ENCODE measurements at regions not wholly inside any gene's neighbourhood (a gene's known extent, or its start where the extent isn't known, plus 50 kb on each side); places are given as distances from the start of the nearest gene placed in this dataset.

DNA sequence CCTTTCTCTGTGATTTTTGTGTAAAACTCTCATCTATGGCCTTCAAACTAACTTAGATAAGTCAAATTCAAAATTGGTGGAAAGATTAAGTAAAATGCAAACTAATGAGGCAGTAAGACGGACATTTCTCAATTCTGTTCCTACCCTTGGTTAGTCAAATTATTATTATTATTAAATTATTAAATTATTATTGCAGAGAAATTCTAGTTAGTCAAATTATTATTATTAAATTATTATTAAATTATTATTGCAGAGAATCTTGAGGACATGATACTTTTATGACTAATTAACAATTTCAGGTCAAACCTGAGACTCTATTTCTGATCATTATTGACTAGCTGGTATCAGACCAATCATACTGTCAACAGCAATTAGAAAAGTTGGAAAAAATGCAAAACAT, 845.0 kb upstream of the NECTIN3 start:
- Histone ChIP-seq H3K36me3 (ENCODE audit: insufficient read depth) (no peaks in the 10 kb centered on the region), H3K27me3 (ENCODE audit: insufficient read depth, low read depth) (no peaks in the 10 kb centered on the region), H4K20me1 (ENCODE audit: insufficient read depth) (no peaks in the 10 kb centered on the region), H3K27ac (no peak overlapping the region), H3K79me2 (ENCODE audit: insufficient read depth, low read depth) (no peaks in the 10 kb centered on the region), H2AFZ (ENCODE audit: low read depth) (no peak overlapping the region), H3K4me2 (no peak overlapping the region), H3K4me3 (IDR thresholded peaks at IDR 0.05; ENCODE audit: insufficient read depth, low read depth, low read length) (no peak overlapping the region), H3K9ac (no peak overlapping the region), H3K4me1 (ENCODE audit: low read depth, poor library complexity, severe bottlenecking) (no peaks in the 10 kb centered on the region)
- TF ChIP-seq, protein P1, sequence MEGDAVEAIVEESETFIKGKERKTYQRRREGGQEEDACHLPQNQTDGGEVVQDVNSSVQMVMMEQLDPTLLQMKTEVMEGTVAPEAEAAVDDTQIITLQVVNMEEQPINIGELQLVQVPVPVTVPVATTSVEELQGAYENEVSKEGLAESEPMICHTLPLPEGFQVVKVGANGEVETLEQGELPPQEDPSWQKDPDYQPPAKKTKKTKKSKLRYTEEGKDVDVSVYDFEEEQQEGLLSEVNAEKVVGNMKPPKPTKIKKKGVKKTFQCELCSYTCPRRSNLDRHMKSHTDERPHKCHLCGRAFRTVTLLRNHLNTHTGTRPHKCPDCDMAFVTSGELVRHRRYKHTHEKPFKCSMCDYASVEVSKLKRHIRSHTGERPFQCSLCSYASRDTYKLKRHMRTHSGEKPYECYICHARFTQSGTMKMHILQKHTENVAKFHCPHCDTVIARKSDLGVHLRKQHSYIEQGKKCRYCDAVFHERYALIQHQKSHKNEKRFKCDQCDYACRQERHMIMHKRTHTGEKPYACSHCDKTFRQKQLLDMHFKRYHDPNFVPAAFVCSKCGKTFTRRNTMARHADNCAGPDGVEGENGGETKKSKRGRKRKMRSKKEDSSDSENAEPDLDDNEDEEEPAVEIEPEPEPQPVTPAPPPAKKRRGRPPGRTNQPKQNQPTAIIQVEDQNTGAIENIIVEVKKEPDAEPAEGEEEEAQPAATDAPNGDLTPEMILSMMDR (conservative IDR thresholded peaks at IDR 0.05; ENCODE audit: low read depth, low read length) = no peak

DNA sequence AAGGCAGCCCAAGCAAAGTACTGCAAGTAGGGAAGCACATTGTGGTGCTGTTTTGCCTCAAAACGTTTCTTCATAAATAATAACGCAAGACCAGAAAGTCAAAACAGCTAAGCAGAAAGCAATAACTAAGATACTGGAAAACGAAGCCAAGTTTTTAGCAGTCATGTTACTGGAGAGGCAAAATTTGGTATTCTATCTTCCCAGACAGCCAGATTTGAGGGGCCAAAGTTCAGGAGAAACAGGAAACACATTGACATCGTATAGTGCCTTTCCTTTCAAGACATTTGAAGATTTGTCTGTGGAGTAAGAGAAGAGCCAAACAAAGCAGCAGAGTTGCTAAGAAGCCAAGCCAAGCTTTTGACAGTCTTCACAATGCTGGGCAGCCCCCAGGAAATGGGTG, 843.6 kb upstream of the NECTIN3 start:
- Histone ChIP-seq H3K36me3 (ENCODE audit: insufficient read depth) (no peaks in the 10 kb centered on the region), H3K79me2 (ENCODE audit: insufficient read depth, low read depth) (no peaks in the 10 kb centered on the region), H3K4me1 (ENCODE audit: low read depth, poor library complexity, severe bottlenecking) (no peaks in the 10 kb centered on the region), H3K4me2 (no peak overlapping the region), H3K9ac (no peak overlapping the region), H4K20me1 (ENCODE audit: insufficient read depth) (no peaks in the 10 kb centered on the region), H3K27me3 (ENCODE audit: insufficient read depth, low read depth) (no peaks in the 10 kb centered on the region), H2AFZ (ENCODE audit: low read depth) (no peak overlapping the region), H3K4me3 (IDR thresholded peaks at IDR 0.05; ENCODE audit: insufficient read depth, low read depth, low read length) (no peak overlapping the region), H3K27ac (no peak overlapping the region)
- TF ChIP-seq, protein P1 (conservative IDR thresholded peaks at IDR 0.05; ENCODE audit: low read depth, low read length) = no peak

DNA sequence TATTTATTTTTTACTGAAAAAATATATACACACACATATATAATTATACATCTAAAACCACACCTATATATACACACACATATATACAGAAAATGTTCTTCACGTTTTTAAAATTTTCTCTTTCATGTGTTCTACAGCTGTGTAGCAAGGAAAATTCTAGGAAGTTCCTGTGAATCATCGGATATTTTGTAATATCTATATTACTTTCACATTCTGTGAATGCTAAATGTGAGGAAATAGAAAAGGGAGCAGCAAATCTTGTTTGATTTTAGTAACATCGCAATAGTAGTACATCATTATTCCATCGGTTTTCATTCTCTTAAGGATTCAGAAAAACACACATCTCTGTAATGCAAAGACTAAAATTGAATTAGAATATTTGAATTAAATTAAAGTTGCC, 836.8 kb upstream of the NECTIN3 start:
- no peak overlapping the region for H3K4me3 ChIP-seq (IDR thresholded peaks at IDR 0.05; ENCODE audit: insufficient read depth, low read depth, low read length)
- H3K4me2 ChIP-seq = no peak overlapping the region
- no peak overlapping the region for H2AFZ ChIP-seq (ENCODE audit: low read depth)
- no peak overlapping the region for H3K9ac ChIP-seq
- no peaks in the 10 kb centered on the region for H3K79me2 ChIP-seq (ENCODE audit: insufficient read depth, low read depth)
- TF ChIP-seq, protein P1 (conservative IDR thresholded peaks at IDR 0.05; ENCODE audit: low read depth, low read length) = no peak
- H3K36me3 ChIP-seq (ENCODE audit: insufficient read depth) = no peaks in the 10 kb centered on the region
- H4K20me1 ChIP-seq (ENCODE audit: insufficient read depth) = no peaks in the 10 kb centered on the region
- no peaks in the 10 kb centered on the region for H3K4me1 ChIP-seq (ENCODE audit: low read depth, poor library complexity, severe bottlenecking)
- H3K27me3 ChIP-seq (ENCODE audit: insufficient read depth, low read depth) = no peaks in the 10 kb centered on the region
- H3K27ac ChIP-seq = no peak overlapping the region

DNA sequence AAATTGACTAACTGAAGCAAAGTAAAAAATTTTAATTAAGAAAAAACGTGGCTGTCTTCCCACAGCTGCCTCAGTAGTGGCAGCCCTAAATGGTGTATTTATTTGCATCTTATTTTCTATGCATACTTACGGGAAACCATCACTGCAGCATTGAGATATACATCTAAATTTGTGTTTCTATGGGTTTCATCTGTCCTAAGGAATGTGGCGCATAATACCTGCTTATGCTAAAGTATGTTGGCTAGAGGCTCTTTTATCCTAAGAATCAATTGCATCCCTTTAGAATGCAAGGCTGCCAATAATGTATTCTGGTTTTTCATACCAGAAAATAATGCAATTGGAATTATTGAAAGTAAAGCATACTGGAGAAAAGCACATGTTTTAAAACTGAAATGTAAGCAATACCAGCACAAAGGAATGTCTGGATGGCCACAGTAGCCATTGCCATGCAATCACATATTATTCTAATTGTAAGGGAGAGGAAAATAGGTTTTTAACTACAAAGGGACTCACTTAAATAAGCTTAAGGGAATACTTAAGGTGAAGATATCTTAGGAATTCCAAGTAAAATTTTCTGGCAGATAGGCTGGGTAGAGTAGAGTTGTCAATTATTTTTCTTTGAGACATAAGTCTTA, 834.5 kb upstream of the NECTIN3 start:
- Histone ChIP-seq H4K20me1 (ENCODE audit: insufficient read depth) (no peaks in the 10 kb centered on the region), H3K27me3 (ENCODE audit: insufficient read depth, low read depth) (no peaks in the 10 kb centered on the region), H3K36me3 (ENCODE audit: insufficient read depth) (no peaks in the 10 kb centered on the region), H3K4me3 (IDR thresholded peaks at IDR 0.05; ENCODE audit: insufficient read depth, low read depth, low read length) (no peak overlapping the region), H3K4me2 (no peak overlapping the region), H3K9ac (no peak overlapping the region), H3K4me1 (ENCODE audit: low read depth, poor library complexity, severe bottlenecking) (no peaks in the 10 kb centered on the region), H2AFZ (ENCODE audit: low read depth) (no peak overlapping the region), H3K27ac (no peak overlapping the region), H3K79me2 (ENCODE audit: insufficient read depth, low read depth) (no peaks in the 10 kb centered on the region)
- TF ChIP-seq, protein P1 (conservative IDR thresholded peaks at IDR 0.05; ENCODE audit: low read depth, low read length) = no peak
